ENCODE measurements at regions not wholly inside any gene's neighbourhood (a gene's known extent, or its start where the extent isn't known, plus 50 kb on each side); places are given as distances from the start of the nearest gene placed in this dataset.

- no peak for DNase-seq (ENCODE audit: low read depth)
Measured at GRCh38 chrY:15404551-15404950, 880.2 kb downstream of the NLGN4Y start.

GRCh38 chrY:15415165-15415564, 890.8 kb downstream of the NLGN4Y start:
- DNase-seq (ENCODE audit: low read depth) = no peak

GRCh38 chrY:15418613-15419012, 894.3 kb downstream of the NLGN4Y start:
- no peak for DNase-seq (ENCODE audit: low read depth)

GRCh38 chrY:15424665-15425132, 900.4 kb downstream of the NLGN4Y start:
- DNase-seq (ENCODE audit: low read depth) = no peak

GRCh38 chrY:15440021-15440695, 915.8 kb downstream of the NLGN4Y start:
- no peak for DNase-seq (ENCODE audit: low read depth)

- no peak for DNase-seq (ENCODE audit: low read depth)
Measured at GRCh38 chrY:15440696-15441408, 916.5 kb downstream of the NLGN4Y start.

GRCh38 chrY:15441878-15442277, 917.5 kb downstream of the NLGN4Y start:
- no peak for DNase-seq (ENCODE audit: low read depth)

- DNase-seq (ENCODE audit: low read depth) = no peak
Measured at GRCh38 chrY:15445871-15446270, 921.5 kb downstream of the NLGN4Y start.

GRCh38 chrY:15446861-15447260, 922.5 kb downstream of the NLGN4Y start:
- DNase-seq (ENCODE audit: low read depth) = no peak

GRCh38 chrY:15447959-15448358, 923.6 kb downstream of the NLGN4Y start:
- DNase-seq (ENCODE audit: low read depth) = no peak

- no peak for DNase-seq (ENCODE audit: low read depth)
Measured at GRCh38 chrY:15455133-15455937, 931.0 kb downstream of the NLGN4Y start.

- peak; percentile 21 for DNase-seq (ENCODE audit: low read depth)
Measured at GRCh38 chrY:15455980-15456469, 931.7 kb downstream of the NLGN4Y start.

GRCh38 chrY:15456491-15456890, 932.2 kb downstream of the NLGN4Y start:
- no peak for DNase-seq (ENCODE audit: low read depth)

GRCh38 chrY:15457682-15458081, 933.4 kb downstream of the NLGN4Y start:
- DNase-seq (ENCODE audit: low read depth) = no peak

- DNase-seq (ENCODE audit: low read depth) = no peak
Measured at GRCh38 chrY:15458426-15458825, 934.1 kb downstream of the NLGN4Y start.

- no peak for DNase-seq (ENCODE audit: low read depth)
Measured at GRCh38 chrY:15465880-15466279, 941.6 kb downstream of the NLGN4Y start.

GRCh38 chrY:15466891-15467290, 942.6 kb downstream of the NLGN4Y start:
- no peak for DNase-seq (ENCODE audit: low read depth)

- no peak for DNase-seq (ENCODE audit: low read depth)
Measured at GRCh38 chrY:15468091-15468490, 943.8 kb downstream of the NLGN4Y start.

GRCh38 chrY:15471371-15471770, 947.0 kb downstream of the NLGN4Y start:
- DNase-seq (ENCODE audit: low read depth) = no peak

GRCh38 chrY:15478348-15478963, 954.1 kb downstream of the NLGN4Y start:
- no peak for DNase-seq (ENCODE audit: low read depth)

GRCh38 chrY:15500536-15500935, 976.2 kb downstream of the NLGN4Y start:
- DNase-seq (ENCODE audit: low read depth) = no peak

- no peak for DNase-seq (ENCODE audit: low read depth)
Measured at GRCh38 chrY:15501181-15501580, 976.9 kb downstream of the NLGN4Y start.
